Endothelial cell of umbilical vein (primary cell): ENCODE measurements at regions not wholly inside any gene's neighbourhood (a gene's known extent, or its start where the extent isn't known, plus 50 kb on each side); places are given as distances from the start of the nearest gene placed in this dataset.

Source experiments
- BruUV-seq: library from RNA; stranded (reverse); fragments of 400-500 nt; replicated peaks from 2 replicates; lab custom pipeline; 2021; lab: Mats Ljungman, UMichigan
- CTCF ChIA-PET: fragments of 300-600, 350-600 bp; sonication (Branson Sonifier 250); formaldehyde crosslinking; loops from one replicate; lab custom pipeline; 2021; ENCODE audit warnings: antibody characterized with exemption, inconsistent platforms; lab: Charles Lee
- POLR2A ChIA-PET: fragments of 300-600, 350-600 bp; sonication (Branson Sonifier 250); formaldehyde crosslinking; loops from one replicate; lab custom pipeline; 2021; ENCODE audit warnings: antibody characterized with exemption, inconsistent platforms; lab: Charles Lee
- DNase-seq: peaks from one replicate; pipeline ENCODE4 v3.0.0-alpha.2; 2011; ENCODE audit warnings: low read depth, low spot score
- FAIRE-seq: peaks from 2 replicates; lab custom pipeline; 2011; peaks lifted over from hg19 to GRCh38; lab: Jason Lieb, UNC
- H2AFZ ChIP-seq: 2 replicates; pipeline ENCODE4 v1.6.0; 2012; ENCODE audit warnings: low read depth, low read length, control low read depth, inconsistent platforms
- H3K27ac ChIP-seq: 2 replicates; pipeline ENCODE4 v1.5.1; 2011; ENCODE audit warnings: low read depth, mild to moderate bottlenecking, control low read depth, low read length, moderate library complexity; ENCODE audit not compliant: insufficient read depth
- H3K27me3 ChIP-seq, 2 experiments: 2 replicates each; pipeline versions ENCODE4 v1.6.0 to v1.6.1; 2011; ENCODE audit warnings: low read length in 2 of 2, mixed read lengths in 1 of 2; ENCODE audit not compliant: control insufficient read depth in 2 of 2, insufficient read depth in 2 of 2
- H3K36me3 ChIP-seq, 2 experiments: 2 replicates in 1 of 2; 3 replicates in 1 of 2; pipeline ENCODE4 v1.5.1; 2011; ENCODE audit warnings: low read length in 2 of 2, mild to moderate bottlenecking in 1 of 2, moderate library complexity in 1 of 2; ENCODE audit not compliant: control insufficient read depth in 2 of 2, insufficient read depth in 2 of 2; ENCODE audit errors: extremely low read depth in 1 of 2
- H3K4me1 ChIP-seq: 3 replicates; pipeline ENCODE4 v1.5.1; 2011; ENCODE audit warnings: mild to moderate bottlenecking, low read length; ENCODE audit not compliant: control insufficient read depth, insufficient read depth; ENCODE audit errors: extremely low read depth
- H3K4me2 ChIP-seq: 2 replicates; pipeline ENCODE4 v1.6.1; 2011; ENCODE audit warnings: low read length, control low read depth, mixed read lengths; ENCODE audit not compliant: insufficient read depth
- H3K4me3 ChIP-seq, 3 experiments: fragments of 200-600 bp in 1 of 3; sonication (generic), shearing (Covaris generic) in 1 of 3; replicated peaks in 1 of 3; 2 replicates each; pipeline ENCODE4 v1.5.1; 2011 to 2016; ENCODE audit warnings: control low read depth in 3 of 3, low read length in 3 of 3, mild to moderate bottlenecking in 2 of 3, inconsistent platforms in 1 of 3, low read depth in 1 of 3, moderate library complexity in 1 of 3; ENCODE audit not compliant: insufficient read depth in 1 of 3
- H3K79me2 ChIP-seq: 2 replicates; pipeline ENCODE4 v1.6.0; 2012; ENCODE audit warnings: low read length, inconsistent platforms; ENCODE audit not compliant: control insufficient read depth, insufficient read depth
- H3K9ac ChIP-seq: replicated peaks from 2 replicates; pipeline ENCODE3; 2011; ENCODE audit warnings: low read length, control low read depth; ENCODE audit not compliant: insufficient read depth; ENCODE audit errors: extremely low read depth
- H3K9me1 ChIP-seq: replicated peaks from 3 replicates; pipeline ENCODE4 v1.6.0; 2011; ENCODE audit warnings: mild to moderate bottlenecking, low read length; ENCODE audit not compliant: control insufficient read depth, insufficient read depth; ENCODE audit errors: extremely low read depth
- H3K9me3 ChIP-seq: replicated peaks from 2 replicates; pipeline ENCODE4 v1.5.1; 2012; ENCODE audit warnings: low read length, inconsistent platforms; ENCODE audit not compliant: control insufficient read depth, insufficient read depth
- H4K20me1 ChIP-seq: replicated peaks from 2 replicates; pipeline ENCODE3; 2011; ENCODE audit warnings: mild to moderate bottlenecking, low read length; ENCODE audit not compliant: control insufficient read depth, insufficient read depth; ENCODE audit errors: extremely low read depth
- CTCF ChIP-seq, 2 donors: IDR thresholded peaks; 1 replicate in 1 of 2; 2 replicates in 1 of 2; pipeline ENCODE4 v1.5.1; 2011; ENCODE audit warnings: low read length in 2 of 2, mild to moderate bottlenecking in 2 of 2, moderate library complexity in 2 of 2, control low read depth in 1 of 2, inconsistent platforms in 1 of 2, low read depth in 1 of 2; ENCODE audit not compliant: insufficient read depth in 1 of 2; ENCODE audit errors: extremely low read depth in 1 of 2
- EZH2 ChIP-seq: IDR thresholded peaks from 2 replicates; pipeline ENCODE4 v1.6.1; 2012; ENCODE audit warnings: borderline replicate concordance, low read depth, mild to moderate bottlenecking, moderate library complexity, low read length, inconsistent platforms; ENCODE audit not compliant: severe bottlenecking
- FOS ChIP-seq: IDR thresholded peaks from 2 replicates; pipeline ENCODE4 v1.6.1; 2011; ENCODE audit warnings: mild to moderate bottlenecking, low read length, moderate library complexity, borderline replicate concordance; ENCODE audit not compliant: insufficient read depth
- GATA2 ChIP-seq: IDR thresholded peaks from 2 replicates; pipeline ENCODE4 v1.7.0; 2011; ENCODE audit warnings: low read depth, mild to moderate bottlenecking, moderate library complexity, mixed read lengths, low read length; ENCODE audit not compliant: insufficient read length, insufficient read depth
- JUN ChIP-seq: IDR thresholded peaks from 2 replicates; pipeline ENCODE4 v1.6.1; 2011; ENCODE audit warnings: borderline replicate concordance, low read depth; ENCODE audit not compliant: insufficient read length, insufficient read depth
- MAX ChIP-seq: IDR thresholded peaks from 2 replicates; pipeline ENCODE4 v1.6.1; 2011; ENCODE audit not compliant: insufficient read depth, insufficient read length
- MYC ChIP-seq: IDR thresholded peaks from one replicate; pipeline ENCODE4 v1.6.1; 2011; ENCODE audit warnings: mild to moderate bottlenecking, low read depth, low read length
- POLR2A ChIP-seq: IDR thresholded peaks from 2 replicates; pipeline ENCODE4 v1.6.1; 2012; ENCODE audit warnings: low read depth, mild to moderate bottlenecking, control low read depth, low read length
- POLR2AphosphoS5 ChIP-seq: IDR thresholded peaks from 2 replicates; pipeline ENCODE4 v1.6.1; 2012; ENCODE audit warnings: low read depth, mild to moderate bottlenecking, control low read depth, low read length, moderate library complexity; ENCODE audit not compliant: insufficient read depth
- dilution Hi-C: fragments of 300-500 bp; cut with MboI; formaldehyde crosslinking; loops from one replicate; pipeline ENCODE4 v1.15.0; 2019; ENCODE audit warnings: low sequenced_read_pairs; ENCODE audit not compliant: extremely low pct_ligation_motif_present
- intact Hi-C: fragments of 100-400 bp; cut with micrococcal nuclease; formaldehyde crosslinking; loops from one replicate; pipeline ENCODE4 v1.10.0; 2022

- no peak overlapping the region for H3K27ac ChIP-seq
- intact Hi-C loops: no loop called here
- dilution Hi-C loops: no loop called here
- no peaks in the 10 kb centered on the region for H3K27me3 ChIP-seq
- TF ChIP-seq POLR2A (no peak), GATA2 (no peak), MYC (no peak), CTCF (IDR thresholded peaks at IDR 0.05; ENCODE audit: extremely low read depth in 1 of 2, insufficient read depth in 1 of 2, low read depth in 1 of 2, low read length in 2 of 2) (no peak), FOS (no peak), JUN (no peak), EZH2 (no peak), MAX (no peak), POLR2AphosphoS5 (no peak)
- DNase-seq (no peak), FAIRE-seq (no peak)
- no peaks in the 10 kb centered on the region for H3K36me3 ChIP-seq
- H3K4me3 ChIP-seq: no peak overlapping the region
- no peaks in the 10 kb centered on the region for H3K9me3 ChIP-seq
- no peaks in the 10 kb centered on the region for H3K4me1 ChIP-seq
- ChIA-PET POLR2A (no interaction called here), CTCF (no interaction called here)
- H3K9ac ChIP-seq: no peak overlapping the region
- no peaks in the 10 kb centered on the region for H3K9me1 ChIP-seq
- no peaks in the 10 kb centered on the region for H4K20me1 ChIP-seq
- H3K4me2 ChIP-seq: no peak overlapping the region
- BruUV-seq: no TSS peak
- H3K79me2 ChIP-seq: no peaks in the 10 kb centered on the region
- no peak overlapping the region for H2AFZ ChIP-seq
These were observed 462.8 kb downstream of the PTPRC start for GRCh38 chr1:199101635-199102034.
